ENCODE measurements at regions not wholly inside any gene's neighbourhood (a gene's known extent, or its start where the extent isn't known, plus 50 kb on each side); places are given as distances from the start of the nearest gene placed in this dataset.

- H3K27ac ChIP-seq (ENCODE audit: low read depth, low read length) = no peak overlapping the region
- no peaks in the 10 kb centered on the region for H3K4me1 ChIP-seq (ENCODE audit: insufficient read depth, low read length)
- H3K36me3 ChIP-seq (ENCODE audit: insufficient read depth, low read length) = no peaks in the 10 kb centered on the region
- no peak overlapping the region for H3K9ac ChIP-seq (ENCODE audit: low read depth, low read length)
- H3K27me3 ChIP-seq (ENCODE audit: insufficient read depth, low read length) = no peaks in the 10 kb centered on the region
- no peaks in the 10 kb centered on the region for H3K9me3 ChIP-seq (ENCODE audit: insufficient read depth, low read depth, low read length)
- no peak overlapping the region for H3K4me3 ChIP-seq (ENCODE audit: low read length)
- WGBS = no CpG with 5 or more reads among the region's 1 CpG
Observed at GRCh38 chr3:105956306-105956705, 87.5 kb upstream of the CBLB start.

- no peak overlapping the region for H3K9ac ChIP-seq (ENCODE audit: low read depth, low read length)
- no peak overlapping the region for H3K4me3 ChIP-seq (ENCODE audit: low read length)
- no peaks in the 10 kb centered on the region for H3K27me3 ChIP-seq (ENCODE audit: insufficient read depth, low read length)
- no peaks in the 10 kb centered on the region for H3K9me3 ChIP-seq (ENCODE audit: insufficient read depth, low read depth, low read length)
- WGBS = 98% methylated on average over 5 of the region's 5 CpGs
- H3K4me1 ChIP-seq (ENCODE audit: insufficient read depth, low read length) = no peaks in the 10 kb centered on the region
- H3K36me3 ChIP-seq (ENCODE audit: insufficient read depth, low read length) = no peaks in the 10 kb centered on the region
- H3K27ac ChIP-seq (ENCODE audit: low read depth, low read length) = no peak overlapping the region
Observed at GRCh38 chr3:105957722-105958121, 88.9 kb upstream of the CBLB start.

GRCh38 chr3:105958237-105959000 is 89.6 kb upstream of the CBLB start:
- Histone ChIP-seq H3K27ac (ENCODE audit: low read depth, low read length) (no peak overlapping the region), H3K9me3 (ENCODE audit: insufficient read depth, low read depth, low read length) (no peaks in the 10 kb centered on the region)
- WGBS = 95% methylated on average over 4 of the region's 5 CpGs

GRCh38 chr3:105959851-105960250 is 91.0 kb upstream of the CBLB start:
- no peaks in the 10 kb centered on the region for H3K4me1 ChIP-seq (ENCODE audit: insufficient read depth, low read length)
- H3K27ac ChIP-seq (ENCODE audit: low read depth, low read length) = no peak overlapping the region
- no peaks in the 10 kb centered on the region for H3K9me3 ChIP-seq (ENCODE audit: insufficient read depth, low read depth, low read length)
- 86% methylated on average over 1 of the region's 3 CpGs for WGBS
- H3K4me3 ChIP-seq (ENCODE audit: low read length) = no peak overlapping the region
- no peak overlapping the region for H3K9ac ChIP-seq (ENCODE audit: low read depth, low read length)
- H3K36me3 ChIP-seq (ENCODE audit: insufficient read depth, low read length) = no peaks in the 10 kb centered on the region
- no peaks in the 10 kb centered on the region for H3K27me3 ChIP-seq (ENCODE audit: insufficient read depth, low read length)

More at GRCh38 chr3:105958237-105959000, 89.6 kb upstream of the CBLB start:
- H3K4me3 ChIP-seq (ENCODE audit: low read length) = no peak overlapping the region
- no peaks in the 10 kb centered on the region for H3K27me3 ChIP-seq (ENCODE audit: insufficient read depth, low read length)
- no peaks in the 10 kb centered on the region for H3K36me3 ChIP-seq (ENCODE audit: insufficient read depth, low read length)
- no peaks in the 10 kb centered on the region for H3K4me1 ChIP-seq (ENCODE audit: insufficient read depth, low read length)
- H3K9ac ChIP-seq (ENCODE audit: low read depth, low read length) = no peak overlapping the region

GRCh38 chr3:105960381-105960780 is 91.6 kb upstream of the CBLB start:
- Histone ChIP-seq H3K4me3 (ENCODE audit: low read length) (no peak overlapping the region), H3K27me3 (ENCODE audit: insufficient read depth, low read length) (no peaks in the 10 kb centered on the region), H3K9me3 (ENCODE audit: insufficient read depth, low read depth, low read length) (no peaks in the 10 kb centered on the region), H3K4me1 (ENCODE audit: insufficient read depth, low read length) (no peaks in the 10 kb centered on the region), H3K36me3 (ENCODE audit: insufficient read depth, low read length) (no peaks in the 10 kb centered on the region), H3K9ac (ENCODE audit: low read depth, low read length) (no peak overlapping the region), H3K27ac (ENCODE audit: low read depth, low read length) (no peak overlapping the region)
- WGBS = 95% methylated on average over 5 of the region's 5 CpGs

GRCh38 chr3:105963161-105963560 is 94.3 kb upstream of the CBLB start:
- Histone ChIP-seq H3K27me3 (ENCODE audit: insufficient read depth, low read length) (no peaks in the 10 kb centered on the region), H3K9me3 (ENCODE audit: insufficient read depth, low read depth, low read length) (no peaks in the 10 kb centered on the region), H3K9ac (ENCODE audit: low read depth, low read length) (no peak overlapping the region), H3K4me3 (ENCODE audit: low read length) (no peak overlapping the region), H3K4me1 (ENCODE audit: insufficient read depth, low read length) (no peaks in the 10 kb centered on the region), H3K36me3 (ENCODE audit: insufficient read depth, low read length) (no peaks in the 10 kb centered on the region), H3K27ac (ENCODE audit: low read depth, low read length) (no peak overlapping the region)
- 93% methylated on average over 1 of the region's 1 CpG for WGBS

GRCh38 chr3:105965384-105965783 is 96.6 kb upstream of the CBLB start:
- Histone ChIP-seq H3K36me3 (ENCODE audit: insufficient read depth, low read length) (no peaks in the 10 kb centered on the region), H3K27me3 (ENCODE audit: insufficient read depth, low read length) (no peaks in the 10 kb centered on the region), H3K4me1 (ENCODE audit: insufficient read depth, low read length) (no peaks in the 10 kb centered on the region), H3K27ac (ENCODE audit: low read depth, low read length) (no peak overlapping the region), H3K4me3 (ENCODE audit: low read length) (no peak overlapping the region), H3K9ac (ENCODE audit: low read depth, low read length) (no peak overlapping the region), H3K9me3 (ENCODE audit: insufficient read depth, low read depth, low read length) (no peaks in the 10 kb centered on the region)
- 92% methylated on average over 3 of the region's 3 CpGs for WGBS

GRCh38 chr3:105967117-105967516 is 98.3 kb upstream of the CBLB start:
- H3K27me3 ChIP-seq (ENCODE audit: insufficient read depth, low read length) = no peaks in the 10 kb centered on the region
- H3K27ac ChIP-seq (ENCODE audit: low read depth, low read length) = no peak overlapping the region
- H3K9ac ChIP-seq (ENCODE audit: low read depth, low read length) = no peak overlapping the region
- WGBS = 89% methylated on average over 1 of the region's 1 CpG
- H3K9me3 ChIP-seq (ENCODE audit: insufficient read depth, low read depth, low read length) = peaks cover 14% of the 10 kb centered on the region; the same call in 1 of the 2 replicates
- H3K4me1 ChIP-seq (ENCODE audit: insufficient read depth, low read length) = no peaks in the 10 kb centered on the region
- no peak overlapping the region for H3K4me3 ChIP-seq (ENCODE audit: low read length)
- H3K36me3 ChIP-seq (ENCODE audit: insufficient read depth, low read length) = no peaks in the 10 kb centered on the region; the same call in 1 of the 2 replicates

GRCh38 chr3:105970283-105970682 is 101.5 kb upstream of the CBLB start:
- no peak overlapping the region for H3K27ac ChIP-seq (ENCODE audit: low read depth, low read length)
- no peaks in the 10 kb centered on the region for H3K4me1 ChIP-seq (ENCODE audit: insufficient read depth, low read length)
- no peaks in the 10 kb centered on the region for H3K27me3 ChIP-seq (ENCODE audit: insufficient read depth, low read length)
- H3K9ac ChIP-seq (ENCODE audit: low read depth, low read length) = no peak overlapping the region
- no peaks in the 10 kb centered on the region; the same call in 1 of the 2 replicates for H3K36me3 ChIP-seq (ENCODE audit: insufficient read depth, low read length)
- no peak overlapping the region for H3K4me3 ChIP-seq (ENCODE audit: low read length)
- 81% methylated on average over 1 of the region's 1 CpG for WGBS
- peaks cover 20% of the 10 kb centered on the region for H3K9me3 ChIP-seq (ENCODE audit: insufficient read depth, low read depth, low read length)

- no peaks in the 10 kb centered on the region for H3K27me3 ChIP-seq (ENCODE audit: insufficient read depth, low read length)
- no peak overlapping the region for H3K27ac ChIP-seq (ENCODE audit: low read depth, low read length)
- H3K9ac ChIP-seq (ENCODE audit: low read depth, low read length) = no peak overlapping the region
- H3K4me1 ChIP-seq (ENCODE audit: insufficient read depth, low read length) = no peaks in the 10 kb centered on the region
- H3K36me3 ChIP-seq (ENCODE audit: insufficient read depth, low read length) = no peaks in the 10 kb centered on the region; the same call in 1 of the 2 replicates
- WGBS = 0% methylated on average over 1 of the region's 1 CpG
- peaks cover 20% of the 10 kb centered on the region for H3K9me3 ChIP-seq (ENCODE audit: insufficient read depth, low read depth, low read length)
- H3K4me3 ChIP-seq (ENCODE audit: low read length) = no peak overlapping the region
Observed at GRCh38 chr3:105972069-105972468, 103.3 kb upstream of the CBLB start.

GRCh38 chr3:105974381-105974780 is 105.6 kb upstream of the CBLB start:
- no peak overlapping the region for H3K9ac ChIP-seq (ENCODE audit: low read depth, low read length)
- H3K4me3 ChIP-seq (ENCODE audit: low read length) = no peak overlapping the region
- no peak overlapping the region for H3K27ac ChIP-seq (ENCODE audit: low read depth, low read length)
- 89% methylated on average over 2 of the region's 2 CpGs for WGBS
- no peaks in the 10 kb centered on the region for H3K27me3 ChIP-seq (ENCODE audit: insufficient read depth, low read length)
- peaks cover 20% of the 10 kb centered on the region for H3K9me3 ChIP-seq (ENCODE audit: insufficient read depth, low read depth, low read length)
- no peaks in the 10 kb centered on the region; the same call in 1 of the 2 replicates for H3K36me3 ChIP-seq (ENCODE audit: insufficient read depth, low read length)
- H3K4me1 ChIP-seq (ENCODE audit: insufficient read depth, low read length) = no peaks in the 10 kb centered on the region

Data from HUES64 (cell line).